CD4-positive, alpha-beta memory T cell (primary cell): ENCODE measurements at regions not wholly inside any gene's neighbourhood (a gene's known extent, or its start where the extent isn't known, plus 50 kb on each side); places are given as distances from the start of the nearest gene placed in this dataset.

Experiments
- CTCF ChIA-PET: fragments of 350-600 bp; sonication (Branson Sonifier 250); formaldehyde crosslinking; loops from one replicate; lab custom pipeline; 2021; ENCODE audit warnings: inconsistent platforms; ENCODE audit not compliant: partially characterized antibody; lab: Charles Lee
- POLR2A ChIA-PET: fragments of 350-600 bp; sonication (Branson Sonifier 250); formaldehyde crosslinking; loops from one replicate; lab custom pipeline; 2021; ENCODE audit not compliant: partially characterized antibody; lab: Charles Lee
- DNase-seq, 5 donors: peaks; one replicate each; pipeline versions ENCODE4 v3.0.0 to v3.0.0-alpha.2; 2020 to 2022; ENCODE audit warnings: mixed read lengths in 1 of 5
- H3K27ac ChIP-seq: one replicate; pipeline ENCODE4 v1.7.0; 2013; ENCODE audit warnings: low read depth, low read length
- H3K27me3 ChIP-seq: 2 replicates; pipeline ENCODE4 v1.7.0; 2013; ENCODE audit warnings: mild to moderate bottlenecking, low read length, moderate library complexity; ENCODE audit not compliant: insufficient read depth
- H3K36me3 ChIP-seq: 2 replicates; pipeline ENCODE4 v1.7.0; 2013; ENCODE audit warnings: mild to moderate bottlenecking, low read length, moderate library complexity; ENCODE audit not compliant: insufficient read depth
- H3K4me1 ChIP-seq: 2 replicates; pipeline ENCODE4 v1.7.0; 2013; ENCODE audit warnings: mild to moderate bottlenecking, low read length, moderate library complexity; ENCODE audit not compliant: insufficient read depth
- H3K4me3 ChIP-seq, 2 donors: one replicate each; pipeline ENCODE4 v1.7.0; 2013; ENCODE audit warnings: low read length in 2 of 2, mild to moderate bottlenecking in 1 of 2
- H3K9me3 ChIP-seq, 2 donors: one replicate each; pipeline ENCODE4 v1.7.0; 2013; ENCODE audit warnings: low read length in 2 of 2, control low read depth in 1 of 2; ENCODE audit not compliant: control insufficient read depth in 1 of 2
- H3K27ac Mint-ChIP-seq, 7 donors: one replicate each; pipeline ENCODE4 v1.8.0; 2020 to 2021; ENCODE audit warnings: mixed read lengths in 7 of 7, mild to moderate bottlenecking in 6 of 7, inconsistent platforms in 3 of 7, moderate library complexity in 3 of 7
- H3K27me3 Mint-ChIP-seq, 2 donors: one replicate each; pipeline ENCODE4 v1.8.0; 2020 to 2021; ENCODE audit warnings: mixed read lengths in 2 of 2
- H3K36me3 Mint-ChIP-seq, 2 donors: one replicate each; pipeline ENCODE4 v1.8.0; 2020 to 2021; ENCODE audit warnings: mixed read lengths in 2 of 2, inconsistent platforms in 1 of 2, mild to moderate bottlenecking in 1 of 2
- H3K4me1 Mint-ChIP-seq, 4 donors: one replicate each; pipeline ENCODE4 v1.8.0; 2020 to 2021; ENCODE audit warnings: mixed read lengths in 4 of 4, mild to moderate bottlenecking in 1 of 4
- H3K4me3 Mint-ChIP-seq, 8 donors: one replicate each; pipeline ENCODE4 v1.8.0; 2020 to 2021; ENCODE audit warnings: mixed read lengths in 8 of 8, mild to moderate bottlenecking in 7 of 8, moderate library complexity in 6 of 8, inconsistent platforms in 3 of 8
- H3K9me3 Mint-ChIP-seq, 8 donors: one replicate each; pipeline ENCODE4 v1.8.0; 2020 to 2021; ENCODE audit warnings: mixed read lengths in 8 of 8, mild to moderate bottlenecking in 5 of 8, inconsistent platforms in 3 of 8, moderate library complexity in 1 of 8
- intact Hi-C: fragments of 100-400 bp; cut with micrococcal nuclease; formaldehyde crosslinking; loops from one replicate; pipeline ENCODE4 v1.15.1; 2023

DNA sequence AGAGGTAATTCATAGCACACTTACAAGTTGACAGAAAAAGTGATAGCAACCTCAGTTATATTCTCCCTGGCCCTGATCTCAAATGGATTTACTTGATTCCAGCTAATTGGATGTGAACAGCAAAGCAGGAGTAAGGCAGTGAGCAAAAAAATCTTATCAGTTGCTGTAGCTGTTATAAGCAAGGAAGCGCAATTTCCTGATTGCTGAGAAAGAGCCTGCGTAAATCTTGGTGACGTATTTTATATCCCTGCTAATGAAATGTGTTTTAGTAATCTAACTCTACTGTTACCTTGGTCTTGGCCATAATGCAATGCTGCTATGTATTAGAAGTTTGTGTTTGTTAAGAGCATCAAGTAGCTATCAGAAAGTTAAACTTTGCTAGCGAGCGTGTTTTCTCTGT is 661.2 kb upstream of the SEMA6A start:
- H3K9me3 ChIP-seq: peaks cover 0 to 3% of the 10 kb centered on the region in 2 donors
- no peak for DNase-seq
- ChIA-PET POLR2A (no interaction called here), CTCF (no interaction called here)
- Mint-ChIP-seq H3K9me3 (peaks cover 0 to 13% (median 4%) of the 10 kb centered on the region in 8 donors), H3K4me3 (no peak overlapping the region), H3K36me3 (no peaks in the 10 kb centered on the region), H3K4me1 (no peaks in the 10 kb centered on the region), H3K27me3 (no peaks in the 10 kb centered on the region), H3K27ac (no peak overlapping the region)
- H3K27me3 ChIP-seq: no peaks in the 10 kb centered on the region
- H3K36me3 ChIP-seq: no peaks in the 10 kb centered on the region
- no peak overlapping the region for H3K4me3 ChIP-seq
- H3K4me1 ChIP-seq: no peaks in the 10 kb centered on the region
- no peak overlapping the region for H3K27ac ChIP-seq
- intact Hi-C loops: no loop called here

GRCh38 chr5:117230375-117230774 is 655.8 kb upstream of the SEMA6A start:
- no peaks in the 10 kb centered on the region for H3K27me3 Mint-ChIP-seq
- H3K27me3 ChIP-seq: no peaks in the 10 kb centered on the region
- no peak overlapping the region for H3K27ac ChIP-seq
- H3K4me3 ChIP-seq: no peak overlapping the region
- DNase-seq: no peak
- no peak overlapping the region for H3K27ac Mint-ChIP-seq
- intact Hi-C loops: no loop called here
- H3K36me3 ChIP-seq: no peaks in the 10 kb centered on the region
- H3K4me1 ChIP-seq: no peaks in the 10 kb centered on the region
- no peaks in the 10 kb centered on the region for H3K36me3 Mint-ChIP-seq
- peaks cover 0 to 4% (median 1%) of the 10 kb centered on the region in 8 donors for H3K9me3 Mint-ChIP-seq
- H3K9me3 ChIP-seq: peaks cover 0 to 3% of the 10 kb centered on the region in 2 donors
- H3K4me1 Mint-ChIP-seq: no peaks in the 10 kb centered on the region
- ChIA-PET POLR2A (no interaction called here), CTCF (no interaction called here)
- no peak overlapping the region for H3K4me3 Mint-ChIP-seq

- Mint-ChIP-seq H3K27me3 (no peaks in the 10 kb centered on the region), H3K9me3 (peaks cover 0 to 18% (median 4%) of the 10 kb centered on the region in 8 donors), H3K4me3 (no peak overlapping the region), H3K27ac (no peak overlapping the region), H3K36me3 (no peaks in the 10 kb centered on the region), H3K4me1 (no peaks in the 10 kb centered on the region)
- no peaks in the 10 kb centered on the region for H3K9me3 ChIP-seq
- no peak overlapping the region for H3K4me3 ChIP-seq
- intact Hi-C loops: no loop called here
- no peak overlapping the region for H3K27ac ChIP-seq
- H3K27me3 ChIP-seq: no peaks in the 10 kb centered on the region
- CTCF ChIA-PET: no interaction called here
- POLR2A ChIA-PET: no interaction called here
- no peaks in the 10 kb centered on the region for H3K4me1 ChIP-seq
- DNase-seq: no peak
- no peaks in the 10 kb centered on the region for H3K36me3 ChIP-seq
Measured at GRCh38 chr5:117220730-117221129, 646.1 kb upstream of the SEMA6A start.

GRCh38 chr5:117218789-117219188 is 644.2 kb upstream of the SEMA6A start:
- DNase-seq: no peak
- Histone ChIP-seq H3K4me3 (no peak overlapping the region), H3K9me3 (no peaks in the 10 kb centered on the region), H3K4me1 (no peaks in the 10 kb centered on the region), H3K27ac (no peak overlapping the region), H3K27me3 (no peaks in the 10 kb centered on the region), H3K36me3 (no peaks in the 10 kb centered on the region)
- ChIA-PET CTCF (no interaction called here), POLR2A (no interaction called here)
- Mint-ChIP-seq H3K4me3 (no peak overlapping the region), H3K4me1 (no peaks in the 10 kb centered on the region), H3K27ac (no peak overlapping the region), H3K27me3 (no peaks in the 10 kb centered on the region), H3K9me3 (peaks cover 0 to 28% (median 5%) of the 10 kb centered on the region in 8 donors), H3K36me3 (no peaks in the 10 kb centered on the region)
- intact Hi-C loops: no loop called here

DNA sequence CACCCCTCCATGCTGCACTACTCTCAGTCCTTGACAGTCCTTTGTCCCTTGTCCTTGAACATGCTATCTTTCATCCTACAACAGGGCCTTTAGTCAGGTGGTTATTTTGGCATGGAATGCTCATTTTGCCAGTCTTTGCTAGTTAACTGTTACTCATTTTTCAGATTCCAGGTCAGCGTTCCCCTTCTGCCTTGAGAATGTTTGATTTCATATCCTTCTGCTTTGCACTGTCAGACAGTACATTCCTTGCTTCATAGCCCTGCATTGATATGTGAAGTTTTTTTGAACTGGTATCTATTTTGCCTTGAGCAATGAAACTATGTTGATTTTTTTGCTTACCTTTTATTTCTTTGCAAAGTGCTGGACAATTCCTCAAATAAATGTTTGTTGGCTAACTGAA is 638.2 kb upstream of the SEMA6A start:
- intact Hi-C loops: no loop called here
- CTCF ChIA-PET: no interaction called here
- DNase-seq: no peak

DNA sequence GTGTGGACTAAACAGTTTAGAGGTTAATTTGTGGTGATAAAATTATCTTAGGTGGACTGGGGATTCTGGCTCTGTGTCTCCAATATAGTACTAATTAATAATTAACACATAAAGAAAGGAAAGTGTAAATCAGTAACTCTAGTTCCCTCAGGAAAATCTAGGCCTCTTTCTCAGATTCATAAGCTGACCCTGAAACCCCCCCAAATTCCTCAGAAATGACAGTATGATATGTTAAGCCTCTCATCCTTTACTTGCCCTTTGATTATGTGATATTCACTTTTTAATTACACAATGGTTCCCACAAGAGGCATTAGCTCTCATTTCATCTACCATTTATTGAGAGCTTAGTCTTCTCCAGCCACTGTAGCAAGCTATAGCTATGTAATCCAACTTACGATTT is 636.2 kb upstream of the SEMA6A start:
- no peak overlapping the region for H3K4me3 Mint-ChIP-seq
- H3K27me3 ChIP-seq: no peaks in the 10 kb centered on the region
- H3K9me3 ChIP-seq: no peaks in the 10 kb centered on the region
- H3K36me3 ChIP-seq: no peaks in the 10 kb centered on the region
- intact Hi-C loops: no loop called here
- H3K4me3 ChIP-seq: no peak overlapping the region
- H3K4me1 ChIP-seq: no peaks in the 10 kb centered on the region
- no peaks in the 10 kb centered on the region for H3K27me3 Mint-ChIP-seq
- H3K27ac ChIP-seq: no peak overlapping the region
- no peak overlapping the region for H3K27ac Mint-ChIP-seq
- peaks cover 0 to 24% (median 9%) of the 10 kb centered on the region in 8 donors for H3K9me3 Mint-ChIP-seq
- no peaks in the 10 kb centered on the region for H3K36me3 Mint-ChIP-seq
- no peaks in the 10 kb centered on the region for H3K4me1 Mint-ChIP-seq
- ChIA-PET CTCF (no interaction called here), POLR2A (no interaction called here)
- DNase-seq: no peak

More for the DNA sequence above, 638.2 kb upstream of the SEMA6A start:
- no peaks in the 10 kb centered on the region for H3K4me1 ChIP-seq
- H3K4me3 ChIP-seq: no peak overlapping the region
- Mint-ChIP-seq H3K4me1 (no peaks in the 10 kb centered on the region), H3K36me3 (no peaks in the 10 kb centered on the region), H3K27ac (no peak overlapping the region), H3K4me3 (no peak overlapping the region), H3K27me3 (no peaks in the 10 kb centered on the region), H3K9me3 (peaks cover 0 to 23% (median 9%) of the 10 kb centered on the region in 8 donors)
- H3K27me3 ChIP-seq: no peaks in the 10 kb centered on the region
- H3K27ac ChIP-seq: no peak overlapping the region
- H3K9me3 ChIP-seq: no peaks in the 10 kb centered on the region
- POLR2A ChIA-PET: no interaction called here
- no peaks in the 10 kb centered on the region for H3K36me3 ChIP-seq

DNA sequence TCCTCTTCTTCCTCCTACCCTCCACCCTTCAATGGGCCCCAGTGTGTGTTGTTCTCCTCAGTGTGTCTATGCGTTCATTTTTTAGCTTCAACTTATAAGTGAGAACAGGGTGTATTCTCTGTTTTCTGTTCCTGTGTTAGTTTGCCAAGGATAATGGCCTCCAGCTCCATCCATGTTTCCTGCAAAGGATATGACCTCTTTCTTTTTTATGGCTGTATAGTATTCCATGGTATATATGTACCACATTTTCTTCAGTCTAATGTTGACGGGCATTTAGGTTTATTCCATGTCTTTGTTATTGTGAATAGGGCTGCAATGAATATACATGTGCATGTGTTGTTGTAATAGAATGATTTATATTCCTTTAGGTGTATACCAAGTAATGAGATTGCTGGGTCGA is 634.9 kb upstream of the SEMA6A start:
- no peaks in the 10 kb centered on the region for H3K9me3 ChIP-seq
- H3K36me3 ChIP-seq: no peaks in the 10 kb centered on the region
- no peaks in the 10 kb centered on the region for H3K36me3 Mint-ChIP-seq
- intact Hi-C loops: no loop called here
- H3K4me1 ChIP-seq: no peaks in the 10 kb centered on the region
- no peak overlapping the region for H3K27ac ChIP-seq
- CTCF ChIA-PET: no interaction called here
- H3K27me3 ChIP-seq: no peaks in the 10 kb centered on the region
- no peaks in the 10 kb centered on the region for H3K27me3 Mint-ChIP-seq
- POLR2A ChIA-PET: no interaction called here
- H3K4me3 Mint-ChIP-seq: no peak overlapping the region
- DNase-seq: no peak
- H3K4me3 ChIP-seq: no peak overlapping the region
- H3K9me3 Mint-ChIP-seq: peaks cover 0 to 14% (median 7%) of the 10 kb centered on the region in 8 donors
- H3K27ac Mint-ChIP-seq: no peak overlapping the region
- H3K4me1 Mint-ChIP-seq: no peaks in the 10 kb centered on the region

DNA sequence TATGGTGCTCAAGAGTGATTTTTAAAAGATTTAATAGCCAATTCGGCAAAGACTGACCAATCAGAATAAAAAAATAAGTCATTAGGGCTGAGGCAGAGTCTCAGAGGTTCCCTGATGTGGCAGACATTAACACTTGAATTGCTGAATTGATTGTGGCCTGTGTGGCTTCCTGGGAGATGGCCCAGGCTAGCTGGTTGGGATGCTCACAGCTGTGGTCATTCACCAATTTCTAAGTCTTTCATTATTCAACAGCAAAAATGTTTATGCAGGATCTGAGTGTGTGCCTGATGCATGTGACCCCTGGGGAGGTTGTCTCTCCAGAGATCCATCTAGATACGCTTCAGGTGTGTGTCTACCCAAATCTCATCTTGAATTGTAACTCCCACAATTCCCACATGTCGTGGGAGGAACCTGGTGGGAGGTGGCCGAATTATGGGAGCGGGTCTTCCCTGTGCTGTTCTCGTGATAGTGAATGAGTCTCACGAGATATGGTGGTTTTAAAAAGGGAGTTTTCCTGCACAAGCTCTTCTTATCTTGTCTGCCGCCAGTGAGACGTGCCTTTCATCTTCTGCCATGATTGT is 632.6 kb upstream of the SEMA6A start:
- Mint-ChIP-seq H3K4me3 (no peak overlapping the region), H3K9me3 (peaks cover 0 to 14% (median 5%) of the 10 kb centered on the region in 8 donors), H3K27me3 (no peaks in the 10 kb centered on the region), H3K27ac (no peak overlapping the region), H3K36me3 (no peaks in the 10 kb centered on the region), H3K4me1 (no peaks in the 10 kb centered on the region)
- ChIA-PET POLR2A (no interaction called here), CTCF (no interaction called here)
- no peaks in the 10 kb centered on the region for H3K4me1 ChIP-seq
- no peak overlapping the region for H3K27ac ChIP-seq
- DNase-seq: no peak
- no peaks in the 10 kb centered on the region for H3K27me3 ChIP-seq
- no peak overlapping the region for H3K4me3 ChIP-seq
- no peaks in the 10 kb centered on the region for H3K9me3 ChIP-seq
- H3K36me3 ChIP-seq: no peaks in the 10 kb centered on the region
- intact Hi-C loops: no loop called here
